HFF-Myc (cell line): ENCODE measurements at regions not wholly inside any gene's neighbourhood (a gene's known extent, or its start where the extent isn't known, plus 50 kb on each side); places are given as distances from the start of the nearest gene placed in this dataset.

Source experiments
- DNase-seq: peaks from one replicate; pipeline ENCODE4 v3.0.0-alpha.2; 2011; ENCODE audit warnings: low read depth; ENCODE audit errors: extremely low read depth
- H3K4me3 ChIP-seq: replicated peaks from 2 replicates; pipeline ENCODE4 v1.5.1; 2011; ENCODE audit warnings: low read depth, mild to moderate bottlenecking, control low read depth, low read length
- CTCF ChIP-seq: IDR thresholded peaks from 2 replicates; pipeline ENCODE4 v1.5.1; 2012; ENCODE audit warnings: mild to moderate bottlenecking, low read depth, low read length, control low read depth; ENCODE audit errors: missing control alignments

GRCh38 chr19:32231020-32231419 lies 114.4 kb upstream of the ZNF507 start:
- no peak overlapping the region for H3K4me3 ChIP-seq
- no peak for TF ChIP-seq CTCF
- no peak for DNase-seq

GRCh38 chr19:32231691-32232090 lies 113.7 kb upstream of the ZNF507 start:
- DNase-seq = no peak
- TF ChIP-seq CTCF = no peak
- H3K4me3 ChIP-seq = no peak overlapping the region

GRCh38 chr19:32232449-32232848 lies 113.0 kb upstream of the ZNF507 start:
- DNase-seq = no peak
- no peak for TF ChIP-seq CTCF
- H3K4me3 ChIP-seq = no peak overlapping the region

GRCh38 chr19:32233091-32233490 lies 112.3 kb upstream of the ZNF507 start:
- TF ChIP-seq CTCF = no peak
- H3K4me3 ChIP-seq = no peak overlapping the region
- no peak for DNase-seq

GRCh38 chr19:32233885-32234284 lies 111.5 kb upstream of the ZNF507 start:
- DNase-seq = no peak
- no peak overlapping the region for H3K4me3 ChIP-seq
- no peak for TF ChIP-seq CTCF

- DNase-seq = no peak
- no peak for TF ChIP-seq CTCF
- no peak overlapping the region for H3K4me3 ChIP-seq
These were observed 110.7 kb upstream of the ZNF507 start for GRCh38 chr19:32234663-32235217.

- no peak for TF ChIP-seq CTCF
- DNase-seq = no peak
- no peak overlapping the region for H3K4me3 ChIP-seq
These were observed 107.3 kb upstream of the ZNF507 start for GRCh38 chr19:32238076-32238475.
